Stimulated activated memory B cell treated with anti-CD40 and anti-IgM and Interleukin-4, amounts not matched to agents 10 μg/mL and 1 μg/mL and 100 μg/mL, for 72 hours (primary cell): ENCODE measurements at regions not wholly inside any gene's neighbourhood (a gene's known extent, or its start where the extent isn't known, plus 50 kb on each side); places are given as distances from the start of the nearest gene placed in this dataset.

Experiments
- ATAC-seq: fragments of 150-1000 bp; cut with Tn5 transposase; 2 replicates; pipeline ENCODE4 v1.10.0; 2021
- H3K27ac Mint-ChIP-seq: one replicate; pipeline ENCODE4 v1.8.0; 2022; ENCODE audit warnings: mild to moderate bottlenecking, mixed read lengths
- H3K27me3 Mint-ChIP-seq: one replicate; pipeline ENCODE4 v1.8.0; 2022; ENCODE audit warnings: mixed read lengths
- H3K36me3 Mint-ChIP-seq: one replicate; pipeline ENCODE4 v1.8.0; 2022; ENCODE audit warnings: mixed read lengths
- H3K4me1 Mint-ChIP-seq: one replicate; pipeline ENCODE4 v1.8.0; 2022; ENCODE audit warnings: mixed read lengths
- H3K4me3 Mint-ChIP-seq: one replicate; pipeline ENCODE4 v1.8.0; 2022; ENCODE audit warnings: mild to moderate bottlenecking, moderate library complexity, mixed read lengths
- H3K9me3 Mint-ChIP-seq: one replicate; pipeline ENCODE4 v1.8.0; 2022; ENCODE audit warnings: mixed read lengths

GRCh38 chr18:40841467-40841866 lies 1113.6 kb upstream of the PIK3C3 start:
- Mint-ChIP-seq H3K27me3 (no peaks in the 10 kb centered on the region), H3K27ac (no peak overlapping the region), H3K36me3 (no peaks in the 10 kb centered on the region), H3K4me3 (no peak overlapping the region), H3K9me3 (peaks cover 3% of the 10 kb centered on the region), H3K4me1 (no peaks in the 10 kb centered on the region)
- ATAC-seq, result no peak

GRCh38 chr18:40841063-40841462 lies 1114.0 kb upstream of the PIK3C3 start:
- Mint-ChIP-seq H3K4me1 (no peaks in the 10 kb centered on the region), H3K9me3 (peaks cover 3% of the 10 kb centered on the region), H3K4me3 (no peak overlapping the region), H3K36me3 (no peaks in the 10 kb centered on the region), H3K27me3 (no peaks in the 10 kb centered on the region), H3K27ac (no peak overlapping the region)
- no peak for ATAC-seq

GRCh38 chr18:40832362-40832761 lies 1122.7 kb upstream of the PIK3C3 start:
- no peaks in the 10 kb centered on the region for H3K36me3 Mint-ChIP-seq
- no peak overlapping the region for H3K27ac Mint-ChIP-seq
- H3K27me3 Mint-ChIP-seq, result no peaks in the 10 kb centered on the region
- H3K9me3 Mint-ChIP-seq, result no peaks in the 10 kb centered on the region
- no peak for ATAC-seq
- no peaks in the 10 kb centered on the region for H3K4me1 Mint-ChIP-seq
- H3K4me3 Mint-ChIP-seq, result no peak overlapping the region

- Mint-ChIP-seq H3K36me3 (no peaks in the 10 kb centered on the region), H3K9me3 (peaks cover 3% of the 10 kb centered on the region), H3K4me3 (no peak overlapping the region), H3K4me1 (no peaks in the 10 kb centered on the region), H3K27me3 (no peaks in the 10 kb centered on the region), H3K27ac (no peak overlapping the region)
- no peak for ATAC-seq
Observed at GRCh38 chr18:40824291-40824690, 1130.7 kb upstream of the PIK3C3 start.

GRCh38 chr18:40821596-40822243 lies 1133.3 kb upstream of the PIK3C3 start:
- no peaks in the 10 kb centered on the region for H3K27me3 Mint-ChIP-seq
- H3K4me3 Mint-ChIP-seq, result no peak overlapping the region
- no peak overlapping the region for H3K27ac Mint-ChIP-seq
- no peaks in the 10 kb centered on the region for H3K36me3 Mint-ChIP-seq
- no peak for ATAC-seq
- H3K4me1 Mint-ChIP-seq, result no peaks in the 10 kb centered on the region
- H3K9me3 Mint-ChIP-seq, result peaks cover 3% of the 10 kb centered on the region

- H3K36me3 Mint-ChIP-seq, result no peaks in the 10 kb centered on the region
- H3K4me1 Mint-ChIP-seq, result no peaks in the 10 kb centered on the region
- no peak overlapping the region for H3K4me3 Mint-ChIP-seq
- ATAC-seq, result no peak
- H3K9me3 Mint-ChIP-seq, result peaks cover 10% of the 10 kb centered on the region
- H3K27ac Mint-ChIP-seq, result no peak overlapping the region
- H3K27me3 Mint-ChIP-seq, result no peaks in the 10 kb centered on the region
Observed at GRCh38 chr18:40812981-40813515, 1142.0 kb upstream of the PIK3C3 start.

- no peak for ATAC-seq
- Mint-ChIP-seq H3K27me3 (no peaks in the 10 kb centered on the region), H3K4me3 (no peak overlapping the region), H3K9me3 (peaks cover 10% of the 10 kb centered on the region), H3K4me1 (no peaks in the 10 kb centered on the region), H3K36me3 (no peaks in the 10 kb centered on the region), H3K27ac (no peak overlapping the region)
Observed at GRCh38 chr18:40810372-40810771, 1144.7 kb upstream of the PIK3C3 start.

GRCh38 chr18:40789286-40789685 lies 1165.7 kb upstream of the PIK3C3 start:
- Mint-ChIP-seq H3K27me3 (no peaks in the 10 kb centered on the region), H3K9me3 (peaks cover 11% of the 10 kb centered on the region), H3K4me3 (no peak overlapping the region), H3K36me3 (no peaks in the 10 kb centered on the region), H3K27ac (no peak overlapping the region), H3K4me1 (no peaks in the 10 kb centered on the region)
- ATAC-seq, result no peak

GRCh38 chr18:40782453-40783130 lies 1172.4 kb upstream of the PIK3C3 start:
- H3K4me1 Mint-ChIP-seq, result no peaks in the 10 kb centered on the region
- no peak overlapping the region for H3K27ac Mint-ChIP-seq
- no peaks in the 10 kb centered on the region for H3K36me3 Mint-ChIP-seq
- H3K4me3 Mint-ChIP-seq, result no peak overlapping the region
- no peak for ATAC-seq
- peaks cover 9% of the 10 kb centered on the region for H3K9me3 Mint-ChIP-seq
- no peaks in the 10 kb centered on the region for H3K27me3 Mint-ChIP-seq

- ATAC-seq, result no peak
- H3K27me3 Mint-ChIP-seq, result no peaks in the 10 kb centered on the region
- H3K4me1 Mint-ChIP-seq, result no peaks in the 10 kb centered on the region
- H3K9me3 Mint-ChIP-seq, result peaks cover 2% of the 10 kb centered on the region
- no peak overlapping the region for H3K27ac Mint-ChIP-seq
- no peak overlapping the region for H3K4me3 Mint-ChIP-seq
- no peaks in the 10 kb centered on the region for H3K36me3 Mint-ChIP-seq
Observed at GRCh38 chr18:40769786-40770185, 1185.2 kb upstream of the PIK3C3 start.

GRCh38 chr18:40760251-40760650 lies 1194.8 kb upstream of the PIK3C3 start:
- Mint-ChIP-seq H3K9me3 (peaks cover 10% of the 10 kb centered on the region), H3K36me3 (no peaks in the 10 kb centered on the region), H3K27me3 (no peaks in the 10 kb centered on the region), H3K4me3 (no peak overlapping the region), H3K27ac (no peak overlapping the region), H3K4me1 (no peaks in the 10 kb centered on the region)
- no peak for ATAC-seq

- no peak overlapping the region for H3K4me3 Mint-ChIP-seq
- no peak for ATAC-seq
- H3K27ac Mint-ChIP-seq, result no peak overlapping the region
- H3K4me1 Mint-ChIP-seq, result no peaks in the 10 kb centered on the region
- no peaks in the 10 kb centered on the region for H3K36me3 Mint-ChIP-seq
- no peaks in the 10 kb centered on the region for H3K27me3 Mint-ChIP-seq
- peaks cover 11% of the 10 kb centered on the region for H3K9me3 Mint-ChIP-seq
Observed at GRCh38 chr18:40754477-40754876, 1200.6 kb upstream of the PIK3C3 start.

GRCh38 chr18:40752316-40752715 lies 1202.7 kb upstream of the PIK3C3 start:
- Mint-ChIP-seq H3K36me3 (no peaks in the 10 kb centered on the region), H3K9me3 (peaks cover 14% of the 10 kb centered on the region), H3K27ac (no peak overlapping the region), H3K27me3 (no peaks in the 10 kb centered on the region), H3K4me1 (no peaks in the 10 kb centered on the region), H3K4me3 (no peak overlapping the region)
- no peak for ATAC-seq

- no peak overlapping the region for H3K4me3 Mint-ChIP-seq
- no peaks in the 10 kb centered on the region for H3K36me3 Mint-ChIP-seq
- no peaks in the 10 kb centered on the region for H3K27me3 Mint-ChIP-seq
- no peaks in the 10 kb centered on the region for H3K4me1 Mint-ChIP-seq
- peaks cover 14% of the 10 kb centered on the region for H3K9me3 Mint-ChIP-seq
- ATAC-seq, result no peak
- H3K27ac Mint-ChIP-seq, result no peak overlapping the region
Observed at GRCh38 chr18:40751186-40751585, 1203.8 kb upstream of the PIK3C3 start.

GRCh38 chr18:40739029-40739428 lies 1216.0 kb upstream of the PIK3C3 start:
- Mint-ChIP-seq H3K4me1 (no peaks in the 10 kb centered on the region), H3K9me3 (peaks cover 4% of the 10 kb centered on the region), H3K36me3 (no peaks in the 10 kb centered on the region), H3K27me3 (no peaks in the 10 kb centered on the region), H3K4me3 (no peak overlapping the region), H3K27ac (no peak overlapping the region)
- no peak for ATAC-seq

- no peaks in the 10 kb centered on the region for H3K4me1 Mint-ChIP-seq
- ATAC-seq, result peak; percentile 78
- no peak overlapping the region for H3K4me3 Mint-ChIP-seq
- H3K36me3 Mint-ChIP-seq, result no peaks in the 10 kb centered on the region
- no peaks in the 10 kb centered on the region for H3K27me3 Mint-ChIP-seq
- H3K9me3 Mint-ChIP-seq, result peaks cover 4% of the 10 kb centered on the region
- H3K27ac Mint-ChIP-seq, result no peak overlapping the region
Observed at GRCh38 chr18:40738321-40738880, 1216.6 kb upstream of the PIK3C3 start.
